ENCODE measurements at regions not wholly inside any gene's neighbourhood (a gene's known extent, or its start where the extent isn't known, plus 50 kb on each side); places are given as distances from the start of the nearest gene placed in this dataset.
"Not testable (repeated sequence)": the region's sequence is repeated elsewhere in the genome, so short reads cannot be mapped to it uniquely, and the experiment has no call there.

DNA sequence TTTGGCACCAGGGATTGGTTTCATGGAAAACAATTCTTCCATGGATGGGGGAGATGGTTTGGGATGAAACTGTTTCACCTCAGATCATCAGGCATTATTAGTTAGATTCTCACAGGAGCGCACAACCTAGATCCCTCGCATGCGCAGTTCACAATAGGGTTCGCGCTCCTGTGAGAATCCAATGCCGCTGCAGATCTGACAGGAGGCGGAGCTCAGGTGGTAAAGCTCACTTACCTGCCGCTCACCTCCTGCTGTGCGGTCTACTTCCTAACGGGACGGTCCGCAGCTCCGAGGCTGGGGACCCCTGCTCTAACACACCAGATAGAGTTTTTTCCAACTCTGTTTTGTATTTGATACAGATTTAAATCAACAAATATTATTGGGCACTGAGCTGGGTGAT, 286.5 kb downstream of the MTX2 start:
- no peak for DNase-seq (ENCODE audit: low spot score)
- intact Hi-C loops (cut with DNase I) = no loop called here

DNA sequence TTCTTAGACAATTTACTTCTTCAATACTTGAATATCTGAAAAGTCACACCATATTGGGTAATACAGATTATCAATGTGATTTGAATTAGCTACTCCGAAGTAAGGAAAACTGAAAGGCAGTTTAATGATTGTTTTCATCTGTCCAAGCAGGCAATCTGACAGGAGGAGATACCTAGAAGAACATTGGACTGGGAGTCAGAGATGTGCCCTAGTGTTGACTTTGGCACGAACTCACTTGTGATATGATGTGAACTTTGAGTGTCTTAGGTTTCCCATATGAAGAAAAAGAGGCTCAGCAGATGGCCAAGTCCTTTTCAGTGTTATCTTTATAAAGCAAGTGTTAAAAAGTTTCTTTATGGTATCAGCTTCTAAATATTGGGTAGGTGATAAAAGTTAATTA, 287.1 kb downstream of the MTX2 start:
- no peak for DNase-seq (ENCODE audit: low spot score)

DNA sequence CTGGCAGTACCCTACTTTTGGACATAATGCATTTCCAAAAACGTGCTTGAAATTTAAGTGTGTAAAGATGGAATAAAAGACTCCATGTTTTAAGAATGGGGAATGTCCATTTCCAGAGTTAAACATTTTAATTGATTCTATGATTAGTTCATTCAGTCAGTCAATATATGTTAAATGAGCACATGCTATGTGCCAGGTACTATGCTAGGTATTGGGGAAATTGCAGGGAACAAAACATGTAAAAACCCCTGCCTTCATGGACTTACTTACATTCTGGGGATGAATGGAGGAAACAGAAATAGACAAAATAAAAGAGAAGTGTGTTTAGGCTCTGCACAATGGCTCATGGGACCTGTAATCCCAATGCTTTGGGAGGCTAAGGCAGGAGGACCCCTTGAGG, 288.6 kb downstream of the MTX2 start:
- DNase-seq (ENCODE audit: low spot score) = no peak
- intact Hi-C loops (cut with DNase I) = no loop called here

More for the DNA sequence above, 287.1 kb downstream of the MTX2 start:
- intact Hi-C loops (cut with DNase I) = no loop called here

GRCh38 chr2:176558574-176559140, 289.4 kb downstream of the MTX2 start:
- intact Hi-C loops (cut with DNase I) = no loop called here

GRCh38 chr2:176560296-176560695, 291.1 kb downstream of the MTX2 start:
- intact Hi-C loops (cut with DNase I) = no loop called here
- no peak for DNase-seq (ENCODE audit: low spot score)

More at GRCh38 chr2:176558574-176559140, 289.4 kb downstream of the MTX2 start:
- DNase-seq (ENCODE audit: low spot score) = no peak

DNA sequence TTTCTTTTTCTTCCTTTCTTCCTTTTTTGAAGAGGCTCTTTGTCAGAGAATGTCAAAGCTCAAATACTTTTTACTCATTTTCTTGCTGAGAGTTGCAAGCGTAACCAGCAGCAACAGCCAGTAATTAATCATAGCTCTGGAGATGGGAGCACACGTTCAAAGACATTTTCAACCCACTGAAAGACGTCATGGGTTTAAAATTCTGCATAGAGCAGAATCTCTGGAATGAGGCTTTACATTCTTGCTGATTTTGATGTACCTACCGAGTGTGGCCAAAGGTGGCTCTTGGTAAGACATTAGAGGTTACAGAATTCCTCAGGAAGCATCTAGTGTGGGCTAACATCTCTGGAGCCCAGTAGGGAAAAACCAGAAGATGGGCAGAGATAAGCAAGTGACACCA, 292.5 kb downstream of the MTX2 start:
- intact Hi-C loops (cut with DNase I) = no loop called here
- no peak for DNase-seq (ENCODE audit: low spot score)

GRCh38 chr2:176562359-176563078, 293.3 kb downstream of the MTX2 start:
- intact Hi-C loops (cut with DNase I) = no loop called here
- DNase-seq (ENCODE audit: low spot score) = no peak

GRCh38 chr2:176565641-176566323, 296.5 kb downstream of the MTX2 start:
- DNase-seq (ENCODE audit: low spot score) = no peak
- intact Hi-C loops (cut with DNase I) = no loop called here

GRCh38 chr2:176566496-176566895, 297.3 kb downstream of the MTX2 start:
- no peak for DNase-seq (ENCODE audit: low spot score)
- intact Hi-C loops (cut with DNase I) = no loop called here

- intact Hi-C loops (cut with DNase I) = no loop called here
- DNase-seq (ENCODE audit: low spot score) = no peak
Measured at GRCh38 chr2:176566961-176567360, 297.7 kb downstream of the MTX2 start.

DNA sequence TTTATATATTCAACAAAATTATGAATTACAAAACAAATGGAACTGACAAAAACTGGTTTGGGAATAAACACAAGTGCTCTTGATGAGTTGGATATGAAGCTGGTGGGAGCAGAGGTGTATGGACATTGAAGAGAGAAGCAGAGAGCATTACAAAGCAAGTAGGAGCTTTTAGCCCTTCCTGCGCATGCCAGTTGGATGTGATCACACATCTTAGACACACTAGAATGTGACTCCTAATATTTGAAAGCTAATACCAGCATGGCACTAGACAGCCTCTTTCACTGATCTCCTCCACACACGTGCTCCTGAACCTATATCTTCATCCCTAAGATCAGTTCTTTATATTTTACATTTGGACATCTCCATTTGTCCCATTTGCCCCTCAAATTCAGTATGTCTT, 298.1 kb downstream of the MTX2 start:
- intact Hi-C loops (cut with DNase I) = no loop called here
- DNase-seq (ENCODE audit: low spot score) = no peak

- intact Hi-C loops (cut with DNase I) = no loop called here
- DNase-seq (ENCODE audit: low spot score) = no peak
Measured at GRCh38 chr2:176569574-176569973, 300.3 kb downstream of the MTX2 start.

DNA sequence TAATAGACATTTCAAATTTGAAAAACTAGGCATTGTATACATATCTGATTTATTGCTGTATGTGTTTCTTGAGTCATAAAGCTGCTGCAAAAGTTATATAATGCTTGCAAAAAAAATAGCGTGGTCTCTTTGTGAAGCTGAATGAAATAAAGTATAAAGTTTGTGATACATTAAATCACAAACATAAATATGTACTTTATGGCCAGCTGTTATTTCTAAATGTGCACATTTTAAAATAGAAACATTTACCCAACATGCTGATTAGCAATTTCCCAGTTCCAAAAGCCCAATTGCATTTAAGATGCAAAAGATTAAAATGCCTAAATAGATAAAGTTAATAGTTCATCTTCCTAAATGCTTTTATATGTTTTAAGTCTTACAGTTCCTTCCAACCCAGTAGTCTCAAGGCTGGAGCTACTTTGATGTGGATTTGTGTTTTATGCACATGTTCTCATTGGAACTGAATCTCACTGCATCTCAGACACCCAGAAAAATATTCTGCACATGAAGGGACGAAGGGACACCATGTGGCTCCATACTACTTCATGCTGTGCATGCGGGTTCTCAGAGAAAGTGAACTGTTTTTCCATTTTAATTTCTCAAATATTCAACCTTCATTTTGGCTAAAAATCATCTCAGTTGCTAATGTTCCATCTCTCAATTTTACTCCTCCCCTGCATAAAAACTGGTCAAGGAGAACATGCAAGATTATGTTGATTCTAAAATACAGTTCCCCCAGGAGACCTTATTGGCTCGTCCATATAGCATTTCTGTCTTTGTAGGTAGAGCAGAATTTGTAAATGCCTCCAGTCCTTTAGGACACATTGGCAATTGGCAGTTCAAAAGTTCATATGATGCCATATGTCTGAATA, 304.6 kb downstream of the MTX2 start:
- no peak for DNase-seq (ENCODE audit: low spot score)
- intact Hi-C loops (cut with DNase I) = no loop called here

GRCh38 chr2:176574484-176575236, 305.4 kb downstream of the MTX2 start:
- DNase-seq (ENCODE audit: low spot score) = no peak
- intact Hi-C loops (cut with DNase I) = no loop called here

DNA sequence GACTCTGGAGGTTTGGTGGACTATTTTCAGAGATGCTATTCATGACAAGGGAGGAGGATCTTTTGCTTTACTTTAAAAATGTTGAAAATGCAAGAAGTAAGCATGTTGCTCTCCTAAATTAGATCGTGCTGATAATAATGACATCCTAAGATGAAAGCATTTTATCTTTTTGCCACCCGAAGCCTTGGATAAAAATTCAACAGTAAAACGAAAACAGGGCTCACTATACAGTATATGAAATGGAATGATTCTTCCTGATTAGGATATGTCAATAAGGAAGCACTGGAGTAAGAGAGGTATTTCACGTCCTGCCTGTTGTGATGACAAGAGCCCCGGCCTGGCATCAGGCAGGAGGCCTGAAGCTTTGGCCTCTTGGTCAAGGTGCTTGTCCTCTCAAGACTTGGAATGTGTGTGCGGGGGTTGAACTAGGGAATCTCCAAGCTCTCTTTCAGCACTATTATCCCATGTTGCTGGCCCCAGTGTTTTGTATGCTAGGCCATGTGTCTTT, 306.0 kb downstream of the MTX2 start:
- DNase-seq (ENCODE audit: low spot score) = no peak
- intact Hi-C loops (cut with DNase I) = no loop called here

DNA sequence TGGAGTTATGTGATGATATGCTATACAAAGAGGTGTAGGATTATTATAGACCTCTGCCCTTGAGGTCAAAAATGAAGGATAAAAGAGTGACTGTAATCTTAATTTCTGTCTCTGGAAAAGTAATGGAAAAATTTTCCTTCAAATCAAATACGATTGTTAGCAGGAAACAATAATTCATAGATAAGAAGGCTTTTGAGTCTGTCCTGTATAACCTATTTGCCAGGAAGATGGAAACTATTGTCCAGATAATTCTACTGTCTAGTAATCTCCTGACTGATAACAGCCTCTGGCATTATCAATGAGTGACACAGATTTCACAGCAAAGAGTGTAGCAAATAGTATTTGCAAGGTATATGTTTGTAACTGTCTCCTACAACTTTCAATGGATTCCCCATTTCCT, 307.8 kb downstream of the MTX2 start:
- DNase-seq (ENCODE audit: low spot score) = no peak
- intact Hi-C loops (cut with DNase I) = no loop called here

- intact Hi-C loops (cut with DNase I); DNase-seq (ENCODE audit: low spot score): not testable (repeated sequence)
Measured at GRCh38 chr2:176578292-176578691, 309.1 kb downstream of the MTX2 start.

GRCh38 chr2:176579608-176580007, 310.4 kb downstream of the MTX2 start:
- DNase-seq (ENCODE audit: low spot score) = no peak
- intact Hi-C loops (cut with DNase I) = no loop called here

DNA sequence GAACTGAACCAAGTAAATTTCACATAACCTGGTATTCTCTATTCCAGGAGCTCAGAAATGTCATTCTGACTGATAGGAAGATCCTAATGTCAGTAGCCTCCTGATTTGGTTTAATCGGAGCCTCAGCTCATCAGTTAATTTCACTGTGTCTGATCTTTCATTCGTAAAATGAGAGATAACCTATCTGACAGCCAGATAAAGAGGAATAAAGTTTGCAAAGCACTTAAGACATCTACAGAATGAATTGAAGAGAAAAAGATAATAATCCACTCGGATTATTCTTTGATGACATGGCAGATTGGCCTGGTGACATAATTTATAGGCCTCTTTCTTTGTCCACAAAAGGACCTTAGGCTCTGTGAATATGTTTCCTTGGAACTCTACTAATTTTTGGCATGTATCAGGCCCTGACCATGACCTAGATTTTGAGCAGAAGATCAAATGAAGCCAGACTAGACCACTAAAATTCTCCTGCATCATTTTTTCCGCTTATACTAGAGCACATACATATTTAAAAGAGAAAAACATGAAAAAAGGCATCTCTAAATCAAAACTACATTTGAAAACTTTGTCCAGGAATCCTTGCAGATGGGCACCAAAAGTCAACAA, 312.4 kb downstream of the MTX2 start:
- no peak for DNase-seq (ENCODE audit: low spot score)
- intact Hi-C loops (cut with DNase I) = no loop called here

Data from cardiac septum (tissue), 1 donor.